Astrocyte of the hippocampus (primary cell): ENCODE measurements at regions not wholly inside any gene's neighbourhood (a gene's known extent, or its start where the extent isn't known, plus 50 kb on each side); places are given as distances from the start of the nearest gene placed in this dataset.

ENCODE experiments used
- DNase-seq: peaks from one replicate; pipeline ENCODE4 v3.0.0; 2011; ENCODE audit warnings: low read depth, low spot score

DNA sequence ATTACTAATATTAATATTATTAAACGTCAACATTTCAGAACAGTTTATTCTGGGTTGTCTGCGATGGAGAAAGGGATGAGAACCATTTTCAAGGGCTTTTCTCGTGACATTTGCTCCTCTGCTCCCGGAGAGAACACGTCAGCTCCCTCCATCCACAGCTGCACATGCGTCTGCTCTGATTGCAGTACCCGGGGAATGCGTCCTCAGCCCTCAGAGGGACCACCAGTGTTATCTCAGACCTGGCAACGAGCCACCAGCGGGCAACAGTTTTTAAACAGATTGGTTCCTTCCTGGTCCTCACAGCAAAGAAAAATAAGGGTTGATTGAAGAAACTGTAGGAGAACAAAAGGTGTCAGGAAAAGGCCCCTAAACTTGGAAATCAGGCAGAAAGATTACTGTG, 202.2 kb upstream of the ADAMTS9 start:
- no peak for DNase-seq

DNA sequence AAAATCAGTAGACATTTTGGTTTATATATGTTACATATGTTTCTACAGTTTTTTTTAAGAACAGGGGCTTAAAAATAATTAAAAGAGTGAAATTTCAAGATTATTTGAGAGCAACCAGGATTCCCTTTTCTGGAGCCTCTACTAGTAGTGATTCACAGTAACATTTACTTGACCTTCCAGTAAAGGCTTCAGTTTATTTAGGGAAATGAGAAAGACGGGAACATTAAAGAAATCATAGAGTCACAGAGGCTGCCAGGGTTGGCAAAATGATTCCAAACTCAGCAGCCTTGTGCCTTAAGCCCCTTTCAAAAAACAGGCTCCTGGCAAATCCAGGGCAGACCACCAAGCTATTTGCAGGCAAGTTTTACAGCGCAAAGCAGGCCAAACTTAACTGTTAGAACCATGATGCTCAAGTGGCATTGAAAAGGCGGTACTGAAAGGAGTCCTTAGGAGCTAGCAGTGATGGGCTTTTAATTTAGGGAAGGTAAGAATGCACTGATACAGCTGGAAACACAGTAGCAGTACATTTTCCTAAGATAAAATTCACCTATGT, 201.1 kb upstream of the ADAMTS9 start:
- DNase-seq, result peak; percentile 33

DNA sequence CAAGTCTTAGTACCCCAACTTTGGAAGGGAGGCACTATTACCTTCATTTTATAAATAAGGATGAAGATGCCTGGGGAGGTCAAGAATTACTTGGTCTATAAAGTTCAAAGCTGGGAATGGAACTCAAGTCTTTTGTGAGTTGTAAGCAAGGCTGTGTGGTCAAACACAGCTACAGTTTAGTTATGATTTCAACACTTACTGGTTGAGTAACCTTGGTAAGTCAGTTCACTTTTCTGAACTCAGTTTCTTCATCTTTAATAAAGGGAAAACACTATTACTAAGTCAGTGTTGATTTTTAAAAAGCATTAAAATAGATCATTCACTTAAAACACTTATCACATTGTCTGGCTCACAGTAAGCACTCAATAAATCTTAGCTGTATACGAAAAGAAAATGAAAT, 200.4 kb upstream of the ADAMTS9 start:
- DNase-seq, result no peak

DNA sequence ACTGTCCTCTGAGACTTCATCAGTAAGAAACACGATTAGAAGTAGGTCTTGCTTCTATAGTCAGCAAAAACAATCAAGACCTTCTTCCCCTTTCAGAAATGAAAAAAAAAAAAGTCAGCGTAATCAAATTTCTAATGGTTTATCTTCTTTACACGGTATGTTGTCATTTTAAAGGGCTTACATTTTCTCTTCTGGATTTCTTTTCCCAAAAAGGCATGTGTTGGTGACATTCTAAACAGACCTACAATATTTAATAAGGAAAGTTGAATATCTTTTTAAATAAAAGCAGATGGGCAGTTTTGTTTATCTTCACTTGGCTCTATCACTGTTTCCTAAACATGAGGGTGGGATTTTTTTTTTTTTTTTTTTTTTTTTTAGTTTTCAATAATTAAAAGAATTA, 197.3 kb upstream of the ADAMTS9 start:
- DNase-seq, result no peak

DNA sequence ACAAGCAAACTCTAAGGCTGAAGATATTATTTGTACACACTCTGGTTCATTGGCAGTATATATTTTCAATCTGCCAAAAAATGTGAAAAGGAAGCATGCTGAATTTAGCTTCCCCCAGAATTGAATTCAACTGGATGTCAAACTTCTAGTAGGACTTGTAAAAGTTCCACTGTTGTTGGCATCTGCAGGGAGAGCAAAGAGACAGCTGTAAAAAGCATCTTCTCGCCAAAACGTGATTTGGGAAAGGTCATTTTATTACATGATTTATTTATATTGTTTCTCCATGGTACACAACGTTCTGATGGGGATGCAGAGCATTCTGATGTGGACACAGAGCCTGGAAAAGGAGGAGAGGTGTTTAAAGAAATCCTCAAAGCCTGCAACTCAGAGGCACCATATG, 196.7 kb upstream of the ADAMTS9 start:
- DNase-seq, result no peak

DNA sequence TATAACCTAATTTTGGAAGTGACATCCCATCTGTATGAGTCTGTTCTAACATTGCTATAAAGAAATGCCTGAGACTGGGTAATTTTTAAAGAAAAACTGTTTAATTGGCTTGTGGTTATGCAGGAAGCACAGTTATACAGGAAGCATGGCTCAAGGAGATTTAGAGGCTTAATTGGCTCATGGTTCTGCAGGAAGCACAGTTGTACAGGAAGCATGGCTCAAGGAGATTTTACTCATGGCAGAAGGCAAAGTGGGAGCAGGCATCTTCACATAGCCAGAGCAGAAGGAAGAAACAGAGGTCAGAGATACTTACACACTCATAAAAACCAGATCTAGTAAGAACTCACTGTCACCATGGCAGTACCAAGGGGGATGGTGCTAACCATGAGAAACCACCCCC, 193.1 kb upstream of the ADAMTS9 start:
- no peak for DNase-seq

DNA sequence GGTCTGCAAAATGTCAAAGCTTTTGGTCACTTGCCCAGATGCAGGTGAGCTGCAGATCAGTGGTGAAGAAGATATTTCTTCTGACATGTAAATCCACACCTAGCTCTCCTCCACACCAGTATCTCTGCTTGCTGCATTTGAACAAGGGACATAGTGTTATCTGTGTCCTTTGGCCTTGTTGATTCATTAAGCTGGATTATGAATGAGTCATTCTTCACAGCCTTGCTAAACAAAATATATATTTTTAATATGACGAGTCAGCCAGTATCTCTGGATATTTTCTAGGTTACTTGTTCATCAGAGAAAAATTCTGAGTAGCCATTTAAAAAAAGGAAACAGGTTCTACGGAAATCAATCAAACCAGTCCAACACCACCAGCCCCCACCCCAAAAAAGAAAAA, 190.6 kb upstream of the ADAMTS9 start:
- no peak for DNase-seq

DNA sequence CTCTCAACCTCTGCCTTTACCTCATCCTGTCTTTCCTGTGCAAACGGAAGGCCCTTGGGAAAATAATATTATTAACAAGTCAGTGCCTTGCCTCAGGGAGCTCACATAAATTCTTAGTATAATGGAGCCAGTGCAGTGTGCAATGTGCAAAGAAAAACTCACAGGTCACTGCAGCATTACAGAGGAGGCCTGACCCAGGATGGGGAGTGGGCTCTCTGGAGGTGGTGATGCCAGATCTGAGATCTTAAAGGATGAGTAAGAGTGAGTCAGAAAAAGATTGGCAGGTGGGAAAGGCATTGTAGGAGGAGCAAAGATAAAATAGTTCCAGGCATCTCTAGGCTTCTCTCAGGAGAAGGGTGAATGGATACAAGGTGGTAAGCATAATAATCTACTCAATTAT, 185.6 kb upstream of the ADAMTS9 start:
- peak; percentile 29 for DNase-seq

DNA sequence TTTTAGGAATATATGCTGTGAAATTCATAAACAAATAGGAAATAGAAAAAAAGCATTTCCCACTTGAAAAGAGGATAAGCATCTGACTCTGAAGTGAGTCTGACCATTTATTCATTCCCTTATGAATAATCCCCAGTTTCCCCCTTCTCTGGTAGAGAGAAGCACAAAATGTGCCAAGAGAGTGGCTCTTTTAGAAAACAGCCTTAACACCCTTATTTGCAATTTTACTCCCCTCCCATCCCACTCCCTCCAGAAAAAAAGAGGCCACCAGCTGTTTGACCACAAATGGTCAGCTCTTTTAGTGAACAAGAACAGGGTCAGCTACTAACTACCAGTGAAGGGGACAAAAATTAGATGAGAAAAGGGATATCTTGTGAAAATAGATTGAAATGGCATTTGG, 184.5 kb upstream of the ADAMTS9 start:
- DNase-seq, result no peak

DNA sequence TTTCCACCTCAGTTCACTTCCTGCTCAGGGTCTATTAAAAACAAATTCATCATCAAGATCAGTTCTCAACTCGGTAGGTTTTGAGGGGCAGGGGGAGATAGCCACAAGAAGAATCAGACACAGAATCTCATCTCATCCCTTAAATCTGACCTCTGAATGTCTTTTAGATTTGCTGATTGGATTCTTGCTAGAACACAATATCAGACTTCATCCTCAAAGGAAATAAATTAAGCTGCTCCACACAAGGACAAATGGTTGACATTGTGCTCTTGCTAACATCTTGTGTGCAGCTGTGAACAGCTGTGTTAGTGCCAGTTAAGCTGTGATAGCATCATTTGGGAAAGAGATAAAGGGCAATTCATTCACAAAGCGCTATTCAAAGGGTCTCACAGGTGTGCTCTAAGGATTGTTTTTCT, 184.0 kb upstream of the ADAMTS9 start:
- DNase-seq, result no peak

DNA sequence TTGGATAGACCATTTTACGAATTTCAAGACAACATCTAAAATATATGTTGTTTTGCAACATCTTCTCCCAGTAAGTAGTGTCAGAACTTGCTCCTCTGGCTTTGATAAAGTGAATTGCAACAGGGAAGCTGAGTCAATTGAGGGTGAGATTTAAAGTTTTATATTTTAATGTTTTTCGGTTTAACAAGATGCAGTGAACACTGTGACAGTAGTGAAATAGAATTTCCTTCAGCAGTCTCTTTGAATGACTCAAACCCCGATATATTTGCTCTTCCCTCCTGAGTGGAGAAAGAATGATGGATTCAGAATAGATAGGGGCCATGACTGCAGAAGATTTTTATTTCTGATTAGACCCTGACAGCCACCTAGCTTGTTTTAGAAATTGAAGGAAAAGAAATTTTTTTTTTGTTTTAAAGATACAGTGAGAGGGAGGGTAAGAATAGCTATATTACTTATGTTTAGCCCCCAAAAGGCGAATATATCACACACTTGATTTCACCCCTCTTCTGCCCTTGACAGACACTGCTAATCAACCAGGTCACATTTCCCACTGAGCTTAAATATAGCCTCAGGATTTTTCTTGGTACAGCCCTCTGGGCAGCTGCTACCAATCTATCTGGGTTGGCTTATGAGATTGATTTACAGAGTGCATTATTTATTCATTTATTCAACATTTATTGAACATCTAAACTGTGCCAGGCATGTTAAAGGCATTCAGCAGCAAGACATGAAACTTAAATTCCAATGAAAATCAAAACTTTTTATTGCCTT, 183.3 kb upstream of the ADAMTS9 start:
- no peak for DNase-seq

DNA sequence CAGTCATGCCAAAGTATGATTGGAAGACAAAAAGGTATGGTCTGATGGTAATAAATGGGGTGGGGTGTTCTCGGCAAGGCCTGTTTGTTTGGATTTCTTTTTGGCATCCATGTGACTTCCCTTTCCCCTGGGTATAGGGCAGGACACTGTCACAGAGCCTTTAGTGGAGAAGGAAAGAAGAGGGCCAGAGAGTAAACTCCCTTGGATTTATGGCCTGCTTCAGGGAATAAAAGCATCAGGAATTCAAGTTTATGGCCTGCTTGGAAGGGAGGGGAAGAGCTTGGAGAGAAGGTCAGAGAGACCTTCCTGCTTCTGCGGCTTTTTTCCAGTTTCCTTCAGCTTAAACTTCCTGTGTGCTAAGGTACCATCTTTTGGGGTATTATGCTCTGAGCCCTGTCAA, 179.4 kb upstream of the ADAMTS9 start:
- no peak for DNase-seq

DNA sequence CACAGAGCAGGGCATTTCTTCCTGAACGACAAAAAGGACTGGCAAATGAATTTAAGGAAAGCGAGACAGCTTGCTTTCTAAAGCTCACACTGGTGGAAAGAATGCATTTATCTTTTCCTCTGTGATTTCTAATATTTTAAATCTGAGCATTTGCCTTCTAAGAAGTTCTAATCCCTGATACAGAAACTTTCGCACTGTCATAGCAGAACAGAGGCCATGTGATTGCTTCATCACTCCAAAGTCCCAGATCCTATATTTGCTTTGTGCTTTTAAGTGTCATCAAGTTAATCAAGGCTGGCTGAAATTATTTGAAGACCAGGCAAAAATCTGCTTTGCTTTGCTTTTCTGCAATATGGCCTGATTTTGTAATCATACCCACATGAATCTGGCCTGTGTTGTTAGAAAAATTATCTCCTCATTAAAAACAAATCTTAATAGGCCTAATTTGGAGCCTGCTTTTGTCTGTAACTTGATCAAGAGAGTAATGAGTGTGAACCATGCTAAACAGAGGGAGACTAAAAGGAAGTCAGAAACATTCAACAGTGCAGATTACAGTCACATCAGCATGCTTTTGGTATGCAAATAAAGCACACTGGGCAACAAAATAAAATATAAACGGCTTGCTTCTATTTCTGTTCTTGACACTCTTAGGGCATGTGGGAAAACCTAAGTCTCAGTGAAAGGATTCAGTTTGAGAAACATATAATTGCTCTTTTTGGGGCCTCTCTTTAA, 178.2 kb upstream of the ADAMTS9 start:
- no peak for DNase-seq

DNA sequence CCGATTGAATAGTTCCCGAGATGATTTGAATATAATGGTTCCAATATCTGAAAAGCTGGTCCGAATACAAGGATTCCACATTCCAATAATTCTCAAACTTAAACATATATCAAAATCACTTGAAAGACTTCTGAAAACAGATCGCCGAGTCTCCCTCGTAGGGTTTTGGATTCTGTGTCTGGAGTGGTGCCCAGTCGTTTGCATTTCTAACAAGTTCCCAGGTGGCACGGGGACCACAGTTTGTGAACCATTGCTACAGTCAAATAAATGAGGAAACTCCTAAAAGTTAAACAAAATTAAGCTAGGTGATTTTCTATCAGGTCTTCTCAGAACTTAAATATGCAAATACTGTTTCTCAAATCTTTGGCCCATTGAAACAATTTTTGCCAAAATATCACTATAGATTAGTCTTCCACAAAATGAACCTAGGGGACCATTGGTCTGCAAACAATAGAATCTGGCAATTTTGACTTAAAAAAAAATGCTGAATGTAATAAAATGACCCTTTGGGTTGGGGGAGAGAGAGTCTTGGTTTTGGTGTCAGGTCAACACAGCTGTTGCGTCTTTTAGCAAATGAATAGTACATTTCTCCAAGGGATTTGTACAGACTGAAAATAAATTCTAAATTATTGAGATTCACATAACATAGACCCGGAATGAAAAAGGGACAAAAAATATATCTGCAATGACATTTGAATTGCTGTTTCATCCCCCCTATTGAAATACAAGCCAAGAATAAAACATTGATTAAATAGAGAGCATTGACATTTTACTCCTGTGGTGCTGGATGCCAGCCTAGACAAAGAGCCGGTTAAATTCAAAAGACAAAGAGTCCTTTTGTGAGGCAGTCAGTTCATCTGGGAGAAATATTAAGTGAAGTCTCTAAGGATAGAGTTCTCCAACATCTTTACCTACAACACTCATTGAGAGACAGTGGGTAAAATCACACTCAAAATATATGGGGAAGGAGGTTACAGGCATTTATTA, 175.7 kb upstream of the ADAMTS9 start:
- DNase-seq, result no peak

DNA sequence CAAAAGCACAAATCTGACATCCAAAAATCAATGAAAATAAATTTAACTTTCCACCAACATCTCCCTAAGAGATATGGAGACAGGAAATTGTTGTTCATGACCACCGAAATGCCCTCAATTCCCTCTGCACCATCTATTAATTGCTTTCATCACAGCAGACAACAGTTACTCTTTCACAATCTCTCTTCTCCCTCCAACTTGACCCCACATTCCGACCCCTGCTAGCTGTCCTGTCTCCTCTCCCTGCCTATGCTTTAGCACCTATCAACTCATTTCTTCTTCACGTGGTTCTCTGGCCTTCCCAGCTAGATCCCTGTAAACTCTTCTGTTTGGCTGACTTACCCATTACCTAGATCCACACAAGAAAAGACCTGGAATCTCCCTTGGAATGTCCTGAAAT, 173.9 kb upstream of the ADAMTS9 start:
- DNase-seq, result no peak

DNA sequence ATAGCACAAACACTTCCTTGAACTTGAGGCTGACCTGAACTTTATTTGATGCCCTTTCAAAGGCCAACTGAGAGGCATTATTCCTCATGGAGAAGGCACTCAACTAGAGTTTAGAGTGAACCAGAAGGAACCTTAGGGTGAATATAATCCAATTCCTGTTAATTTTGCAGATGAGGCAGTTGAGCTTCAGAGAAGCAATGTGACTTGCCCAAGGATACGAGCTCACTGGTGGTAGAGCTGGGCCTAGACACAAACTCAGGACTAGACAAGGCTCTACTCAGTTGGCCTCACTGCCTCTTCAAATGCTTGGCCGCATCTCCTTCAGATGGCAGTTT, 172.7 kb upstream of the ADAMTS9 start:
- no peak for DNase-seq

DNA sequence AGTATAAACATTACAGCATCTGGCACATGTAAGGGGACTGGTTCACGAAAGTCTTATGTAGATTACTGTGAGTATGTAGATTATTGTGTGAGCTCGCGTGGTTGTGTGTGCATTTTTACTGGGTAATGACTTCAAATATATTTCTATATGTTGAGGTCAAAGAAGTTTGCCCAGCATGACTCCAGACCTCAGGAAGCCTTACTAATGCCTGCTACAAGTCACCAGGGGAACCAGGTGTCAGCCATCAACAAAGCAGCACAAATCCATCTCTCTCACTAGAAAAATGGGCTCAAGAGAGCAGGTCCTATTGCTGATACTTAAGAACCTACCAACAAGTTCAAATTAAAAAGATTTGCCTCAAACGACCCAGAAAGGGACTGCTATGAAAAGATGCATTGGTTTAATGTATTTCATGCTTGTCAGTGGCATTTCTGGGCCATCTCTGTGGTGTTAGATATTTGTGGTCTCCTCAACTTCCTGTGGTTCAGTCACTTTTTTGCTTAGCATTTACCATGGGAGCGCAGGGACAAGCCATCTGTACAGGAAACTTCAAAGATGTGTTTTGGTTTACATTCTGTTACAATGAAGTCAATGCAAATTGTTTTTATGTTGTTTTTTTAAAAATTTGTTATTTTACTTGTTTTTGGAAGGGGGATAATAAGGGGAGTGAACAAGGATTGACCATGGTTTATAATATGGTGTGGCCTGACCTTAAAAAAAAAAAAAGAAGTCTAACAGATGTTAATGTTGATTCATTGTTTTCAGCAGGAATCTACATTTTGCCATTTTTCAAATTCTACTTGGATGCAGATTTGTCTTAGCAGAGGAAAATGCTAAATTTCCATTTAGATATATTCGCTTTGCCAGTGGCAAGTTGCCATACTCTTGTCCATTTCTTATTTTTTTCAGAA, 172.1 kb upstream of the ADAMTS9 start:
- DNase-seq, result peak; percentile 78

DNA sequence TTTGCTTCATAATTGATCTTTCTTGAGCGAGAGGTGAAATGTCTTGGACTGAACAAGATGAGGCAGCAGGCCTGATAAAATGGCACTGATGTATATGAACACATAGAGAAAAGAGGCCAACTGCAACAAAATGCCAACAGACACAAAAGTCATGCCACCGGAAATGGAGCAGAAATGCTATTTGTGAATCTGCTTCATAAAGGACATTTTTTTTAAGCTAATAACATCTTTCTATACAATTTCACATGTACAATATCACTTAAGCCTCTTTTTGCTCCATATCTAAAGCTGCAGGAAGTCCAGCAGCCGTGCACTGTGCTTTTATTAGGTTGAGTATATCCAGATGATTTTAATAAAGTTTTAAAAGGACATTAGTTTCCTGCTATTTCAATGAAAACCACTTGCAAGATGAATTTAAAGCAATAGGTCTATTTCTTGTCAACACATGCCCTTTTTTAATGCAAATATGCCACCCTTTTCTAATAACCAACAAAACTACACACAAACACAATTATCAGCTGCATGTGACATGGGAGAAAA, 169.2 kb upstream of the ADAMTS9 start:
- no peak for DNase-seq

DNA sequence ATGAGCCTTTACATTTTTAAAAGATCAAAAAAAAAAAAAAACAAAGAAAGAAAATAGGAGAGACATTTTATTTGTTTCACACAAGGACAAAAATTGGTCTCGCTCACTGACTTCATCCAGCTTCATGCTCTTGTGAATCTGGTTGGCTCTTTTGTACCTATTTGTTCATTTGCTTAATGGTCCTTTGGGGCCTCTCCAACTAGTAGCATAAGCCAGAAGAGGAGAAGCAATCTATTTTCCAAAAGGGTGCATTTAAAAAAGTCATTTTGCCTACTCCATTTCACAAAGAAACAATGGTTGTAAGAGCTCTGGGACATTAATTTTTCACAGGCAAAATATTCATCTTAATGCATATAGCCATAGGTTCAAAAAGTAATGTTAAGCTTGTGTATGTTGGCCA, 168.3 kb upstream of the ADAMTS9 start:
- DNase-seq, result no peak

DNA sequence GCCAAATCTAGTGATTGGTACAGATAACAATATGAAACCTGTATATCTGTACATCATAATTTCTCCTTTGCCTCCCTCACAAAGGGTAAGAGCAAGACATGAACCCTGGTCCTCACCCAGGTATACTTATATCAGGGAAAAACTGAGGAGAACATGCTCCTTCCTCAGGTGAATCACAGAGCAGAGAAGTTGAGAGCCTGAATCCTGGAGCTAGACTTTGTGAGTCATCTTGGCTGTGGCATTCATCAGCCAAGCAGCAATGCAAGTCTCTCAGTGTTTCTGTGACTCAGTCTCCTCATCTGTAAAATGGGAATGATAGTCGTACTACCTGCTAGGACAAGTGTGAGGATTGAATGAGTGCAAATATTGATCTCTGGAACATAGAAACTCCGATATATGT, 165.7 kb upstream of the ADAMTS9 start:
- no peak for DNase-seq

DNA sequence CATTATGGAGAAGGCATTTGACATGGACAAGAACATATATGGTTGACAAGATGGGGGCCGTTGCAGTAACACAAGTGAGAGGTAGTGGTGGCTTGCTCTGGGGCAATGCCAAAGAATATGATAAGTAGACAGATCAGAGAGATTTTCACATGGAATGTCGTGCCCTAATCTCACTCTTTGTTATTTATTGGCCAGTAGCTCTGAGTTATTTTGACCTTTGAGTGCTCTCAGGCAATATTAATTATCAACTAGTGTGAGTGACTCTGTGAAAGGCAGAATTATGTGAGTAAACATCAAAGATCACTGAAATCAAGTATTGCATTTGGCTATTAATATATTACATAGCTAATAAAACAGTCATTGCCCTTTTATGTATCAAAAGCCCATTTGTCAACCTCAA, 164.9 kb upstream of the ADAMTS9 start:
- no peak for DNase-seq
